ENCODE measurements at regions not wholly inside any gene's neighbourhood (a gene's known extent, or its start where the extent isn't known, plus 50 kb on each side); places are given as distances from the start of the nearest gene placed in this dataset.

DNA sequence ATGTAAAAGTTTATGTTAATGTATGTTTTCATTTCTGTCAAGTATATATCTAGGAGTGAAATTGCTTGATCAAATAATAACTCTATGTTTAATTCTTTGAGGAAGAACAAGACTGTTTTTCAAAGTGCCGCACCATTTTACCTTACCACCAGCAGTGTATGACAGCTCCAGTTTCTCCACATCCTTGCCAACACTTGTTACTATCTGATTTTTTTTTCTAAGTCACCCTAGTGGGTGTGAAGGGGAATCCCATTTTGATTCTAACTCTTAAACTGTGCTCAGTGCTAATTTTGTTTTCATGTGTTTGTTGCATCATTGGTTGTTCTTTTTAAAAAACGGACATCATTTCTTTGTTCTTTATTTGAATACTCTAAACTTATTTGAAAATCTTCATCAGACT is 120.2 kb upstream of the CDK6 start:
- TF ChIP-seq, protein P1, sequence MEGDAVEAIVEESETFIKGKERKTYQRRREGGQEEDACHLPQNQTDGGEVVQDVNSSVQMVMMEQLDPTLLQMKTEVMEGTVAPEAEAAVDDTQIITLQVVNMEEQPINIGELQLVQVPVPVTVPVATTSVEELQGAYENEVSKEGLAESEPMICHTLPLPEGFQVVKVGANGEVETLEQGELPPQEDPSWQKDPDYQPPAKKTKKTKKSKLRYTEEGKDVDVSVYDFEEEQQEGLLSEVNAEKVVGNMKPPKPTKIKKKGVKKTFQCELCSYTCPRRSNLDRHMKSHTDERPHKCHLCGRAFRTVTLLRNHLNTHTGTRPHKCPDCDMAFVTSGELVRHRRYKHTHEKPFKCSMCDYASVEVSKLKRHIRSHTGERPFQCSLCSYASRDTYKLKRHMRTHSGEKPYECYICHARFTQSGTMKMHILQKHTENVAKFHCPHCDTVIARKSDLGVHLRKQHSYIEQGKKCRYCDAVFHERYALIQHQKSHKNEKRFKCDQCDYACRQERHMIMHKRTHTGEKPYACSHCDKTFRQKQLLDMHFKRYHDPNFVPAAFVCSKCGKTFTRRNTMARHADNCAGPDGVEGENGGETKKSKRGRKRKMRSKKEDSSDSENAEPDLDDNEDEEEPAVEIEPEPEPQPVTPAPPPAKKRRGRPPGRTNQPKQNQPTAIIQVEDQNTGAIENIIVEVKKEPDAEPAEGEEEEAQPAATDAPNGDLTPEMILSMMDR (IDR thresholded peaks at IDR 0.05) = no peak
- no peak for TF ChIP-seq POLR2A (IDR thresholded peaks at IDR 0.05)

Measured in testis (tissue), 2 donors.